ENCODE measurements at regions not wholly inside any gene's neighbourhood (a gene's known extent, or its start where the extent isn't known, plus 50 kb on each side); places are given as distances from the start of the nearest gene placed in this dataset.

- no peak for TF ChIP-seq CTCF (IDR thresholded peaks at IDR 0.05)
- Histone ChIP-seq H3K9ac (ENCODE audit: insufficient read depth, low read length, poor library complexity, severe bottlenecking) (no peak overlapping the region), H3K9me3 (replicated peaks in 1 of 2; ENCODE audit: control insufficient read depth in 1 of 2, insufficient read depth in 1 of 2, low read length in 2 of 2) (no peaks in the 10 kb centered on the region), H4K20me1 (ENCODE audit: insufficient read depth, low read length) (no peaks in the 10 kb centered on the region), H3K4me3 (replicated peaks in 1 of 3; ENCODE audit: low read depth in 2 of 3, low read length in 3 of 3) (no peak overlapping the region), H3K27me3 (ENCODE audit: control insufficient read depth in 2 of 2, insufficient read depth in 2 of 2, low read length in 2 of 2) (no peaks in the 10 kb centered on the region), H3K27ac (ENCODE audit: low read depth in 1 of 2, low read length in 2 of 2) (no peak overlapping the region), H3K4me2 (replicated peaks; ENCODE audit: extremely low read depth, low read length, poor library complexity, severe bottlenecking) (no peak overlapping the region), H2AFZ (ENCODE audit: insufficient read depth, low read depth, low read length, poor library complexity, severe bottlenecking) (no peak overlapping the region), H3K79me2 (ENCODE audit: insufficient read depth, low read length) (no peaks in the 10 kb centered on the region), H3K4me1 (ENCODE audit: control insufficient read depth in 1 of 2, insufficient read depth in 2 of 2, low read length in 2 of 2) (peaks cover 13 to 16% of the 10 kb centered on the region in 2 donors), H3K36me3 (replicated peaks in 1 of 2; ENCODE audit: control insufficient read depth in 1 of 2, insufficient read depth in 2 of 2, low read length in 2 of 2) (no peaks in the 10 kb centered on the region)
- WGBS (ENCODE audit: insufficient coverage) = 100% methylated on average over 1 of the region's 2 CpGs
- peaks cover 0 to 3% of the 10 kb centered on the region in 2 donors for H3K36me3 Mint-ChIP-seq
- peaks cover 0 to 2% (median 0%) of the 10 kb centered on the region in 7 donors for H3K9me3 Mint-ChIP-seq
- DNase-seq = no peak
- H3K4me3 Mint-ChIP-seq = no peak overlapping the region
- H3K27ac Mint-ChIP-seq = peak overlapping the region in 2 of 7 donors; percentile 45 to 70
- H3K4me1 Mint-ChIP-seq = peaks cover 17% of the 10 kb centered on the region
- intact Hi-C loops (cut with micrococcal nuclease) = no loop called here
- H3K27me3 Mint-ChIP-seq (ENCODE audit: low read depth in 3 of 3) = peaks cover 0 to 2% (median 0%) of the 10 kb centered on the region in 3 donors
These were observed 95.8 kb downstream of the RAP2B start for GRCh38 chr3:153257673-153258351.

DNA sequence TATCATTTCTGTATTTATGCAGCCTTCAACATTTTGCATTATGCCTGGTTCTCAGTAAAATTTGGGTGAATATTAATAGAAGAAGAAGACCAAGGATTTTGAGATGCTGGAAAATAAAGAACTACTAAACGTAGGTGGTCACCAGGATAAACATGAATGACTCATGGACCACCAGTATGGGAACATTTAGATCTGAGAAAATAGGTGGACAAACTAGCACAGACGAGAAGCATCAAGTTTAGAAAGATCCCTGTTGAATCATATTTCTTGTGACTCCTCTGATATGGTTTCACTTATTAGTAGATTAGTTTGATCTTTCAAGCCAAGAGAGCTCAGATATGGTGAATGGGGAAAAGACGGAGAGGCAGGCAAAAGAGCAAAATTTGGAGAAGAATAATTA is 97.9 kb downstream of the RAP2B start:
- Histone ChIP-seq H2AFZ (ENCODE audit: insufficient read depth, low read depth, low read length, poor library complexity, severe bottlenecking) (no peak overlapping the region), H3K4me3 (replicated peaks in 1 of 3; ENCODE audit: low read depth in 2 of 3, low read length in 3 of 3) (no peak overlapping the region), H3K79me2 (ENCODE audit: insufficient read depth, low read length) (no peaks in the 10 kb centered on the region), H4K20me1 (ENCODE audit: insufficient read depth, low read length) (no peaks in the 10 kb centered on the region), H3K4me1 (ENCODE audit: control insufficient read depth in 1 of 2, insufficient read depth in 2 of 2, low read length in 2 of 2) (peaks cover 13 to 16% of the 10 kb centered on the region in 2 donors), H3K4me2 (replicated peaks; ENCODE audit: extremely low read depth, low read length, poor library complexity, severe bottlenecking) (no peak overlapping the region), H3K27ac (ENCODE audit: low read depth in 1 of 2, low read length in 2 of 2) (no peak overlapping the region), H3K9me3 (replicated peaks in 1 of 2; ENCODE audit: control insufficient read depth in 1 of 2, insufficient read depth in 1 of 2, low read length in 2 of 2) (no peaks in the 10 kb centered on the region), H3K36me3 (replicated peaks in 1 of 2; ENCODE audit: control insufficient read depth in 1 of 2, insufficient read depth in 2 of 2, low read length in 2 of 2) (no peaks in the 10 kb centered on the region), H3K27me3 (ENCODE audit: control insufficient read depth in 2 of 2, insufficient read depth in 2 of 2, low read length in 2 of 2) (no peaks in the 10 kb centered on the region), H3K9ac (ENCODE audit: insufficient read depth, low read length, poor library complexity, severe bottlenecking) (no peak overlapping the region)
- peaks cover 0 to 3% of the 10 kb centered on the region in 2 donors for H3K36me3 Mint-ChIP-seq
- no peak for DNase-seq
- H3K4me3 Mint-ChIP-seq = no peak overlapping the region
- 100% methylated on average over 1 of the region's 3 CpGs for WGBS (ENCODE audit: insufficient coverage)
- H3K27ac Mint-ChIP-seq = no peak overlapping the region
- peaks cover 0 to 2% (median 0%) of the 10 kb centered on the region in 3 donors for H3K27me3 Mint-ChIP-seq (ENCODE audit: low read depth in 3 of 3)
- peaks cover 0 to 4% (median 0%) of the 10 kb centered on the region in 7 donors for H3K9me3 Mint-ChIP-seq
- peaks cover 19% of the 10 kb centered on the region for H3K4me1 Mint-ChIP-seq
- intact Hi-C loops (cut with micrococcal nuclease) = no loop called here
- TF ChIP-seq CTCF (IDR thresholded peaks at IDR 0.05) = no peak

Data from CD14-positive monocyte (primary cell).